ENCODE measurements at regions not wholly inside any gene's neighbourhood (a gene's known extent, or its start where the extent isn't known, plus 50 kb on each side); places are given as distances from the start of the nearest gene placed in this dataset.

DNA sequence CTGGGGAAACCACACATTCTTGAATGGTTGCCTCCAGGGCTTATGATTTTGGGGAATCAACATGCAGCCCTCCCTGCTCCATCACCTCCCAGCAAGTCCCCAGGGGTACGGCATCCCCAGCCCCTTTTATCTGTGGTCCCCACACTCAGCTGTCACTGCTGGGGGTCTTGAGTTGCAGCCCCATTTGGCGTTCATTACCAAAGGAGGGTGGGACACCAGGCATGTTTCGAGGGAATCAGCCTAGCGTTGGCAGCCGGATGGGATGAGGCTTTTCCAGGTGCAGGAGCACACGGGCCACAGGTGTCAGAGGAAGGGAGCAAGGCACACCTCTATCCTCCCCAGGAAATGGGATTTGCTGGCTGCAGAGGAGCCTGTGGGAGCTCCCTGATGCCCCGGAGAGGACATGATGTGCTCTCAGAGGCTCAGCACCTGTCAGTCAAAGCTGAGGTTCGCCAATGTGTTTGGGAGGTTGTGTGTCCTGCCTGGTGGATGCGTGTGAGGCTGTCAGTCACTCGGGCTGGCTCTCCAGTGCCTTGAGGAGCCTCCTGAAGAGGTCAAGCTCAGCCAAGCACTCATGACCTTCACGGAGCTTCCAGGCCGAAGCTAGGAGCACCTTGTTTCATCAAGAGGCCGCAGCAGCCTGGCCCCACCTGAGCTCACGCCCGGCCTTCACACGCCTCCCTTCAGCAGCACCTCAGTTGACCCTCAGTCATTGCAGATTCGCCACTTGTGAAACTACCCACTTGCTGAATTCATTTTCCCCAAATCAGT, 95.0 kb downstream of the ERMARD start:
- Histone ChIP-seq H3K4me3 (ENCODE audit: control insufficient read depth in 1 of 7, extremely low read depth in 1 of 7, insufficient read depth in 4 of 7, low read depth in 2 of 7, low read length in 6 of 7) (no peak overlapping the region), H3K36me3 (ENCODE audit: control insufficient read depth in 4 of 4, insufficient read depth in 4 of 4, low read length in 3 of 4) (no peaks in the 10 kb centered on the region), H3K27me3 (replicated peaks in 2 of 5; ENCODE audit: control insufficient read depth in 4 of 5, insufficient read depth in 5 of 5, low read length in 4 of 5) (peaks cover 0 to 16% (median 3%) of the 10 kb centered on the region in 5 experiments), H3K9me3 (ENCODE audit: control extremely low read depth in 1 of 5, control insufficient read depth in 4 of 5, insufficient read depth in 2 of 5, low read depth in 1 of 5, low read length in 4 of 5) (no peaks in the 10 kb centered on the region), H3K27ac (ENCODE audit: insufficient read depth in 1 of 2, low read depth in 1 of 2, low read length in 2 of 2, poor library complexity in 1 of 2, severe bottlenecking in 2 of 2) (no peak overlapping the region), H3K4me1 (ENCODE audit: control extremely low read depth in 1 of 4, control insufficient read depth in 4 of 4, insufficient read depth in 4 of 4, low read length in 3 of 4) (no peaks in the 10 kb centered on the region)
- DNase-seq, result no peak
- ChIA-PET POLR2A (no interaction called here), CTCF (no interaction called here)
- WGBS (ENCODE audit: insufficient coverage), result 97% methylated on average over 17 of the region's 17 CpGs

GRCh38 chr6:169845426-169846285, 94.2 kb downstream of the ERMARD start:
- CTCF ChIA-PET, result no interaction called here

DNA sequence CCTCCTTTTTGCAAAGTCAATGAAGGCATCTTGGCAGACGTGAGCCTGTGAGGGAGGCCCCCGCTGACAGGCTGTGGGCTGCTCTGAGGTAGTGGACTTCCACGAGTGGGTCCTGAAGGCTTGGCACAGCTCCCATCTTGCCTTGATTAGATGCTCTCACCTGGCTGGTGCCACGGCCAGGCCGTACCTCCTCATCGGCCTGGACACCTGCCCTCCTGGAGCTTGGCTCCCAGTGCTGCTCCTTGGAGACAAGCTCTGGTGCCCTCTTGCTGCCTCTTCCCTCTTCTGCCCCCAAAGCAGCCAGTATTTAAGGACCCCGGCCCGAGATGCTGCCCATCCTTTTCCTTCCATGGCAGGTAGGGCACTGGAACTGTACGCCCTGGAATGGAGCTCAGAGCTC, 93.5 kb downstream of the ERMARD start:
- H3K27me3 ChIP-seq (replicated peaks in 2 of 5; ENCODE audit: control insufficient read depth in 4 of 5, insufficient read depth in 5 of 5, low read length in 4 of 5), result peaks cover 0 to 16% (median 3%) of the 10 kb centered on the region in 5 experiments
- no peak for DNase-seq
- H3K36me3 ChIP-seq (ENCODE audit: control insufficient read depth in 4 of 4, insufficient read depth in 4 of 4, low read length in 3 of 4), result no peaks in the 10 kb centered on the region
- WGBS (ENCODE audit: insufficient coverage), result 92% methylated on average over 9 of the region's 9 CpGs
- H3K4me1 ChIP-seq (ENCODE audit: control extremely low read depth in 1 of 4, control insufficient read depth in 4 of 4, insufficient read depth in 4 of 4, low read length in 3 of 4), result no peaks in the 10 kb centered on the region
- CTCF ChIA-PET, result interaction anchor here (0.8 kb wide), 1 partner anchor 14 kb away, joined by 3 read pairs; no protein-coding TSS in a partner anchor
- POLR2A ChIA-PET, result no interaction called here
- H3K9me3 ChIP-seq (ENCODE audit: control extremely low read depth in 1 of 5, control insufficient read depth in 4 of 5, insufficient read depth in 2 of 5, low read depth in 1 of 5, low read length in 4 of 5), result no peaks in the 10 kb centered on the region
- no peak overlapping the region for H3K4me3 ChIP-seq (ENCODE audit: control insufficient read depth in 1 of 7, extremely low read depth in 1 of 7, insufficient read depth in 4 of 7, low read depth in 2 of 7, low read length in 6 of 7)
- H3K27ac ChIP-seq (ENCODE audit: insufficient read depth in 1 of 2, low read depth in 1 of 2, low read length in 2 of 2, poor library complexity in 1 of 2, severe bottlenecking in 2 of 2), result no peak overlapping the region

More at GRCh38 chr6:169845426-169846285, 94.2 kb downstream of the ERMARD start:
- WGBS (ENCODE audit: insufficient coverage), result 93% methylated on average over 17 of the region's 24 CpGs
- H3K27me3 ChIP-seq (replicated peaks in 2 of 5; ENCODE audit: control insufficient read depth in 4 of 5, insufficient read depth in 5 of 5, low read length in 4 of 5), result peaks cover 0 to 16% (median 3%) of the 10 kb centered on the region in 5 experiments
- H3K4me1 ChIP-seq (ENCODE audit: control extremely low read depth in 1 of 4, control insufficient read depth in 4 of 4, insufficient read depth in 4 of 4, low read length in 3 of 4), result no peaks in the 10 kb centered on the region
- POLR2A ChIA-PET, result no interaction called here
- DNase-seq, result no peak
- H3K27ac ChIP-seq (ENCODE audit: insufficient read depth in 1 of 2, low read depth in 1 of 2, low read length in 2 of 2, poor library complexity in 1 of 2, severe bottlenecking in 2 of 2), result no peak overlapping the region
- H3K36me3 ChIP-seq (ENCODE audit: control insufficient read depth in 4 of 4, insufficient read depth in 4 of 4, low read length in 3 of 4), result no peaks in the 10 kb centered on the region
- no peaks in the 10 kb centered on the region for H3K9me3 ChIP-seq (ENCODE audit: control extremely low read depth in 1 of 5, control insufficient read depth in 4 of 5, insufficient read depth in 2 of 5, low read depth in 1 of 5, low read length in 4 of 5)
- no peak overlapping the region for H3K4me3 ChIP-seq (ENCODE audit: control insufficient read depth in 1 of 7, extremely low read depth in 1 of 7, insufficient read depth in 4 of 7, low read depth in 2 of 7, low read length in 6 of 7)

GRCh38 chr6:169843991-169844390, 92.6 kb downstream of the ERMARD start:
- Histone ChIP-seq H3K4me3 (ENCODE audit: control insufficient read depth in 1 of 7, extremely low read depth in 1 of 7, insufficient read depth in 4 of 7, low read depth in 2 of 7, low read length in 6 of 7) (no peak overlapping the region), H3K27me3 (replicated peaks in 2 of 5; ENCODE audit: control insufficient read depth in 4 of 5, insufficient read depth in 5 of 5, low read length in 4 of 5) (peaks cover 0 to 21% (median 3%) of the 10 kb centered on the region in 5 experiments), H3K36me3 (ENCODE audit: control insufficient read depth in 4 of 4, insufficient read depth in 4 of 4, low read length in 3 of 4) (no peaks in the 10 kb centered on the region), H3K9me3 (ENCODE audit: control extremely low read depth in 1 of 5, control insufficient read depth in 4 of 5, insufficient read depth in 2 of 5, low read depth in 1 of 5, low read length in 4 of 5) (no peaks in the 10 kb centered on the region), H3K27ac (ENCODE audit: insufficient read depth in 1 of 2, low read depth in 1 of 2, low read length in 2 of 2, poor library complexity in 1 of 2, severe bottlenecking in 2 of 2) (no peak overlapping the region), H3K4me1 (ENCODE audit: control extremely low read depth in 1 of 4, control insufficient read depth in 4 of 4, insufficient read depth in 4 of 4, low read length in 3 of 4) (no peaks in the 10 kb centered on the region)
- DNase-seq, result no peak
- WGBS (ENCODE audit: insufficient coverage), result 92% methylated on average over 2 of the region's 6 CpGs
- ChIA-PET POLR2A (no interaction called here), CTCF (interaction anchor here (1.5 kb wide), 1 partner anchor 23 kb away, joined by 3 read pairs; no protein-coding TSS in a partner anchor)

DNA sequence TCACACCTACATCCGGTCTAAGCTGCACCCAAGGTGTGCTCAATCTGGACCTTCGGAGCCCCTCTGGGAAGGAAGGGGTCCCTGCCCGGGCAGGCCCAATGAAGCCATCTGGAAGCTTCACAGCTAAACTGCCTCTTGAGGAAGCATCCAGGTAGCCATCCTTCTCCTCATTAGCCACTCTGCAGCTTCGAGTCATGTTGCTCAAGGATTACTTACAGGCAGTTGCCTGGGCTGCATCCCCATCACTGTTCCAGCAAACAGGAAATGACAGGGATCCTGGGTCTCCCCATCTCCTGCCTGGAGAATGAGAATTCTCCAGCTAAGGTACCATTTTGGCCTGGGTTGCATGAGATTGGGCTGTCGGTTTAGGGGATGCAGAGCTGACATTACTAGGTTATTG, 91.7 kb downstream of the ERMARD start:
- Histone ChIP-seq H3K4me3 (ENCODE audit: control insufficient read depth in 1 of 7, extremely low read depth in 1 of 7, insufficient read depth in 4 of 7, low read depth in 2 of 7, low read length in 6 of 7) (no peak overlapping the region), H3K27me3 (replicated peaks in 2 of 5; ENCODE audit: control insufficient read depth in 4 of 5, insufficient read depth in 5 of 5, low read length in 4 of 5) (peaks cover 0 to 29% (median 3%) of the 10 kb centered on the region in 5 experiments), H3K36me3 (ENCODE audit: control insufficient read depth in 4 of 4, insufficient read depth in 4 of 4, low read length in 3 of 4) (no peaks in the 10 kb centered on the region), H3K9me3 (ENCODE audit: control extremely low read depth in 1 of 5, control insufficient read depth in 4 of 5, insufficient read depth in 2 of 5, low read depth in 1 of 5, low read length in 4 of 5) (no peaks in the 10 kb centered on the region), H3K4me1 (ENCODE audit: control extremely low read depth in 1 of 4, control insufficient read depth in 4 of 4, insufficient read depth in 4 of 4, low read length in 3 of 4) (no peaks in the 10 kb centered on the region), H3K27ac (ENCODE audit: insufficient read depth in 1 of 2, low read depth in 1 of 2, low read length in 2 of 2, poor library complexity in 1 of 2, severe bottlenecking in 2 of 2) (no peak overlapping the region)
- DNase-seq, result no peak
- ChIA-PET POLR2A (no interaction called here), CTCF (interaction anchor here (1.5 to 1.6 kb wide), 3 partner anchors 11 to 53 kb away, joined by 3 to 8 read pairs (median 4); no protein-coding TSS in a partner anchor)
- 93% methylated on average over 5 of the region's 5 CpGs for WGBS (ENCODE audit: insufficient coverage)

- Histone ChIP-seq H3K9me3 (ENCODE audit: control extremely low read depth in 1 of 5, control insufficient read depth in 4 of 5, insufficient read depth in 2 of 5, low read depth in 1 of 5, low read length in 4 of 5) (no peaks in the 10 kb centered on the region), H3K27me3 (replicated peaks in 2 of 5; ENCODE audit: control insufficient read depth in 4 of 5, insufficient read depth in 5 of 5, low read length in 4 of 5) (peaks cover 0 to 32% (median 5%) of the 10 kb centered on the region in 5 experiments), H3K4me3 (ENCODE audit: control insufficient read depth in 1 of 7, extremely low read depth in 1 of 7, insufficient read depth in 4 of 7, low read depth in 2 of 7, low read length in 6 of 7) (no peak overlapping the region), H3K4me1 (ENCODE audit: control extremely low read depth in 1 of 4, control insufficient read depth in 4 of 4, insufficient read depth in 4 of 4, low read length in 3 of 4) (no peaks in the 10 kb centered on the region), H3K27ac (ENCODE audit: insufficient read depth in 1 of 2, low read depth in 1 of 2, low read length in 2 of 2, poor library complexity in 1 of 2, severe bottlenecking in 2 of 2) (no peak overlapping the region), H3K36me3 (ENCODE audit: control insufficient read depth in 4 of 4, insufficient read depth in 4 of 4, low read length in 3 of 4) (no peaks in the 10 kb centered on the region)
- WGBS (ENCODE audit: insufficient coverage), result 91% methylated on average over 12 of the region's 13 CpGs
- DNase-seq, result no peak
- POLR2A ChIA-PET, result no interaction called here
- CTCF ChIA-PET, result interaction anchor here (1.5 to 1.6 kb wide), 3 partner anchors 10 to 52 kb away, joined by 3 to 8 read pairs (median 4); no protein-coding TSS in a partner anchor
Observed at GRCh38 chr6:169841907-169842606, 90.6 kb downstream of the ERMARD start.
